ENCODE measurements at regions not wholly inside any gene's neighbourhood (a gene's known extent, or its start where the extent isn't known, plus 50 kb on each side); places are given as distances from the start of the nearest gene placed in this dataset.

- TF ChIP-seq YY1 (IDR thresholded peaks at IDR 0.05; ENCODE audit: insufficient read depth, insufficient read length) (no peak), SUZ12 (IDR thresholded peaks at IDR 0.05; ENCODE audit: extremely low read depth, insufficient read depth, insufficient read length) (no peak), ZNF274 (IDR thresholded peaks at IDR 0.05; ENCODE audit: low read depth, low read length) (no peak)
Measured at GRCh38 chr1:213443415-213443814, 392.4 kb downstream of the RPS6KC1 start.
